ENCODE measurements at regions not wholly inside any gene's neighbourhood (a gene's known extent, or its start where the extent isn't known, plus 50 kb on each side); places are given as distances from the start of the nearest gene placed in this dataset.

GRCh38 chr7:155211173-155211572 lies 86.5 kb upstream of the INSIG1 start:
- TF ChIP-seq ZNF274 (IDR thresholded peaks at IDR 0.05; ENCODE audit: low read depth, low read length): no peak
- H3K4me3 ChIP-seq (ENCODE audit: low read length): no peak overlapping the region

- no peak for TF ChIP-seq ZNF274 (IDR thresholded peaks at IDR 0.05; ENCODE audit: low read depth, low read length)
- no peak overlapping the region for H3K4me3 ChIP-seq (ENCODE audit: low read length)
Measured at GRCh38 chr7:155211761-155212160, 85.9 kb upstream of the INSIG1 start.

GRCh38 chr7:155212301-155213015 lies 85.2 kb upstream of the INSIG1 start:
- no peak overlapping the region for H3K4me3 ChIP-seq (ENCODE audit: low read length)
- no peak for TF ChIP-seq ZNF274 (IDR thresholded peaks at IDR 0.05; ENCODE audit: low read depth, low read length)

DNA sequence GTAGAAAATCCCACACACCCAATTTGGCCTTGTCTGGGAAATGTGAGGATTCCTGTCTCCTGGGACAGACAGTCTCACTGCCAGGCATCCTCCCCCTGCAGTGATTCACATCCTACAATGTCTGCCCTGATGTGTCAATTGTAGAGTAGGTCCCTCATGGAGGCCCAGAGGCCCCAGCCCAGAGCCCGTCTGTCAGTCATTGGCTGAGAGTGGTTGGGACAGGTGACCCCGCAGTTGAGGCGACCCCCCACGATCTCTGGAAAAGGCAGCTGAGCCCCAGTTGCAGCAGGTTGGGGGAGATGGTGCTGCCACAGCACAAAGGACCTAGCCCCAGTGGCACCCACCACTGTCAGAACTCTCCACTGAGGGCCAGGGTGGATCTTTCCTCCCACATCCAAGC lies 84.3 kb upstream of the INSIG1 start:
- no peak for TF ChIP-seq ZNF274 (IDR thresholded peaks at IDR 0.05; ENCODE audit: low read depth, low read length)
- no peak overlapping the region for H3K4me3 ChIP-seq (ENCODE audit: low read length)

- TF ChIP-seq ZNF274 (IDR thresholded peaks at IDR 0.05; ENCODE audit: low read depth, low read length): no peak
- H3K4me3 ChIP-seq (ENCODE audit: low read length): no peak overlapping the region
Measured at GRCh38 chr7:155213955-155214740, 83.5 kb upstream of the INSIG1 start.

DNA sequence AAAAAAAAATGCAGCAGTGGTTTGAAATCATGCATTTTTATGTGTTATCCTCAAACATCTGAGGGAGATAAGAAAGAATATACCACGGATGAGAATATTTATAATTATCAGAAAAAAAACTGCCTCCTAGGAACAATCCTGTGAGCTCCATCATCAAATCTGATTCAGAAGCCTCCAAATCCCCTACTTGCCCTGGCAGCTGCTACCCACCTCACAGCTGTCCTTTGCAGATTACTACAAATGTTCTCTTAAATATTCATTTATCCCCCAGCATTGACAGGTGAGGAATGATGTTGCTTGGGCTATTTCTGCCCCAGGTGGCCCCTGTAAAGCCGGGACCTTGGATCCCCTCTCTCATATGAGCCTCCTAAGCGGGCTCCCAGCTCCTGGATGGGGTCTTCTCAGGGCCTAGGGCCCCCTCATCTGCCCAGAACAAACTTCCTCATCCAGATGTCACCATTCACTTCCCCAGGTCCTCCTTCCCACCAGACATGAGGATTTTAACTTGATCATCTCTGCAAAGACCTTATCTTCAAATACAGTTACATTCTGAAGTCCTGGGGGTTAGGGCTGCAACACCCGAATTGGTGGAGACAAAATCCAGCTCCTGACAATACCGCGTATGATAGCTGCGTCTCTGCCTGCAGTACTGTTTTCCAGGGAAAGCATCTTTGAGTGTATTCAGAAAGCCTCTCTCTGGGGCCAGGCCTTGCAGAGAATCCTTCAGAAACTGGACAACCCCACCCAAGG lies 81.9 kb upstream of the INSIG1 start:
- H3K4me3 ChIP-seq (ENCODE audit: low read length): no peak overlapping the region
- no peak for TF ChIP-seq ZNF274 (IDR thresholded peaks at IDR 0.05; ENCODE audit: low read depth, low read length)

- no peak overlapping the region for H3K4me3 ChIP-seq (ENCODE audit: low read length)
- no peak for TF ChIP-seq ZNF274 (IDR thresholded peaks at IDR 0.05; ENCODE audit: low read depth, low read length)
Measured at GRCh38 chr7:155216475-155217272, 81.0 kb upstream of the INSIG1 start.

DNA sequence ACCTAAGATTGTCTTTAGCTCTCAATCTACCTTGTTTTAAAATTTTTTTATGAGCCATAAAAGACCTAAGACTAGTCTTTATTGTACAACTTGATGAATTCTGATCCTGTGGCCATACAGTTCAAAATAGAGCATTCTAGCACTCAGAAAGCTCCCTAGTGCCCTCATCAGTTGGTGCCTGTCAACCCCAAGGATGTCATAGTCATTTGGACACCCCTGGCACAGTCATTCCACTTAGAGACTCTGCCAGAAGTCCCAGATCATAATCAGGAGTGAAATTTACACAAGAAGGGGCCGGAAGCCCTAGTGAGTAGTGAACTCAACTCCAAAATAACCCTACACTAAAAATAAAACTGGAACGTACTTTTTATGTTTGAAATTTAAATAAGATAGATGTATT lies 80.0 kb upstream of the INSIG1 start:
- H3K4me3 ChIP-seq (ENCODE audit: low read length): no peak overlapping the region
- no peak for TF ChIP-seq ZNF274 (IDR thresholded peaks at IDR 0.05; ENCODE audit: low read depth, low read length)

- no peak for TF ChIP-seq ZNF274 (IDR thresholded peaks at IDR 0.05; ENCODE audit: low read depth, low read length)
- no peak overlapping the region for H3K4me3 ChIP-seq (ENCODE audit: low read length)
Measured at GRCh38 chr7:155218276-155219153, 79.2 kb upstream of the INSIG1 start.

GRCh38 chr7:155219154-155219531 lies 78.5 kb upstream of the INSIG1 start:
- H3K4me3 ChIP-seq (ENCODE audit: low read length): no peak overlapping the region
- no peak for TF ChIP-seq ZNF274 (IDR thresholded peaks at IDR 0.05; ENCODE audit: low read depth, low read length)

DNA sequence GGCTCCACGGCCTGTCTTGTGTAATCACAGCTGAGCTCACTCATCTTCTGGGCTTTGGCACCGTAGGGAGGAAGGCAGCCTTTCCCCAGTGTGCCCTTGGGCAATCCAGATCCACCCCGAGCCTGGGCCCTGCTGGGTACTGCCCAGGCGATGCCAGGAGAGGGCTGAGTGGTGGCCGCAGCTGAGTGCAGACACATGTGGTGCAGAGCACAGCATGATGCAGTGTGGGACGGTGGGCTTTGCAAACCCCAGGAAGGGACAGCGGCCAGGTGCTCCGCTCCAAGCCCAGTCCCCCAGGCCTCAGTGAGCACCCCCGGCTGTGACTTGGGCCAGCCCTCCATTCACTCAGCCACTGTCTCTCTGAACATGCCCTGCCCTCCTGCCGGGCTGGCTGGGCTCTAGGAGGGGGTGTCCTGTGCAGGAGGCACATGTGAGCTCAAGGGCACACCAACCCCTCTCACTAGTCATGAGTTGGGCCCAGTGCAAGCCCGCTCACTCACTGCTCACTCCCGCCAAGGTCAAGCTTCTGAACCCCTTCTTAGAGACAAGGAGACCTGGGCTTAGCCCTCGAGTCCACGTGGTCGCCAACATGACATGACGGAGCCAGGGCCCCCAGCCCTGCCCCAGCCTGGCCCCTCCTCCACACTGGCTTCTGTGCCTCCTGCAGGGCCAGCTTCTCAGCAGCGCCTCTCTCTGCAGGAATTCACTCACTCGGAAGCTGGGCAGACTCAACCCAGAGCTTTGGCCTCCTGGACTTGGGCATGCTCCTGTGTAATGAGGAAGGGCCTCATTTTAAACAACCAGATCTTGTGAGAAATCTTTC lies 77.5 kb upstream of the INSIG1 start:
- no peak for TF ChIP-seq ZNF274 (IDR thresholded peaks at IDR 0.05; ENCODE audit: low read depth, low read length)
- H3K4me3 ChIP-seq (ENCODE audit: low read length): no peak overlapping the region

- H3K4me3 ChIP-seq (ENCODE audit: low read length): no peak overlapping the region
- no peak for TF ChIP-seq ZNF274 (IDR thresholded peaks at IDR 0.05; ENCODE audit: low read depth, low read length)
Measured at GRCh38 chr7:155220903-155221302, 76.8 kb upstream of the INSIG1 start.
